IMR-90 (cell line): ENCODE measurements at regions not wholly inside any gene's neighbourhood (a gene's known extent, or its start where the extent isn't known, plus 50 kb on each side); places are given as distances from the start of the nearest gene placed in this dataset.
"Not testable (repeated sequence)": the region's sequence is repeated elsewhere in the genome, so short reads cannot be mapped to it uniquely, and the experiment has no call there.

Experiments
- ATAC-seq: fragments of 200-7000 bp; cut with Tn5 transposase; 2 replicates; pipeline ENCODE4 v1.9.1; 2020; ENCODE audit warnings: low read depth, mild to moderate bottlenecking, moderate library complexity
- BruUV-seq: library from RNA; stranded (reverse); fragments of 400-500 nt; replicated peaks from 2 replicates; lab custom pipeline; 2021; lab: Mats Ljungman, UMichigan
- CTCF ChIA-PET: fragments of 300-600 bp; formaldehyde crosslinking; extraction: SDS; loops from one replicate; lab custom pipeline; 2021; ENCODE audit warnings: antibody characterized with exemption; lab: Yijun Ruan, JAX
- POLR2A ChIA-PET: fragments of 300-600 bp; sonication (Branson Sonifier 250); formaldehyde crosslinking; loops from one replicate; lab custom pipeline; 2022; ENCODE audit warnings: antibody characterized with exemption; ENCODE audit not compliant: unreplicated experiment; lab: Charles Lee
- DNase-seq: peaks from one replicate; pipeline ENCODE4 v3.0.0; 2013
- H2AFZ ChIP-seq: replicated peaks from 2 replicates; pipeline ENCODE3; 2013; ENCODE audit warnings: low read length, mild to moderate bottlenecking; ENCODE audit not compliant: poor library complexity
- H2AK5ac ChIP-seq: 2 replicates; pipeline ENCODE4 v1.6.1; 2013; ENCODE audit warnings: low read depth, low read length, inconsistent platforms
- H2AK9ac ChIP-seq: replicated peaks from 2 replicates; pipeline ENCODE3; 2013; ENCODE audit warnings: mild to moderate bottlenecking, low read depth, low read length, moderate library complexity; ENCODE audit not compliant: poor library complexity
- H2BK120ac ChIP-seq: 2 replicates; pipeline ENCODE4 v1.6.1; 2013; ENCODE audit warnings: low read depth, low read length, inconsistent platforms
- H2BK15ac ChIP-seq: 3 replicates; pipeline ENCODE4 v1.6.1; 2013; ENCODE audit warnings: low read depth, low read length, inconsistent platforms
- H2BK20ac ChIP-seq: 2 replicates; pipeline ENCODE4 v1.6.1; 2013; ENCODE audit warnings: low read depth, mild to moderate bottlenecking, inconsistent platforms, low read length, moderate library complexity
- H2BK5ac ChIP-seq: 2 replicates; pipeline ENCODE4 v1.6.1; 2013; ENCODE audit warnings: mild to moderate bottlenecking, low read depth, low read length, inconsistent platforms; ENCODE audit not compliant: poor library complexity, severe bottlenecking
- H3K14ac ChIP-seq: replicated peaks from 2 replicates; pipeline ENCODE4 v1.6.1; 2013; ENCODE audit warnings: low read depth, low read length, inconsistent platforms
- H3K18ac ChIP-seq: 2 replicates; pipeline ENCODE4 v1.6.1; 2013; ENCODE audit warnings: low read depth, low read length, control low read depth
- H3K23ac ChIP-seq: 2 replicates; pipeline ENCODE4 v1.6.1; 2013; ENCODE audit warnings: low read depth, low read length, inconsistent platforms
- H3K27ac ChIP-seq: 2 replicates; pipeline ENCODE4 v1.5.1; 2013; ENCODE audit warnings: mild to moderate bottlenecking, control low read depth, low read length; ENCODE audit not compliant: insufficient read depth
- H3K27me3 ChIP-seq: 2 replicates; pipeline ENCODE4 v1.6.1; 2013; ENCODE audit warnings: low read length; ENCODE audit not compliant: control insufficient read depth, insufficient read depth
- H3K36me3 ChIP-seq: 2 replicates; pipeline ENCODE4 v1.6.1; 2013; ENCODE audit warnings: low read length, mixed read lengths; ENCODE audit not compliant: control insufficient read depth, insufficient read depth
- H3K4ac ChIP-seq: 2 replicates; pipeline ENCODE4 v1.6.1; 2013; ENCODE audit warnings: low read depth, low read length, inconsistent platforms
- H3K4me1 ChIP-seq: 2 replicates; pipeline ENCODE4 v1.6.1; 2013; ENCODE audit warnings: low read length, mixed read lengths; ENCODE audit not compliant: control insufficient read depth, insufficient read depth
- H3K4me2 ChIP-seq: 2 replicates; pipeline ENCODE4 v1.6.1; 2013; ENCODE audit warnings: low read depth, mild to moderate bottlenecking, control low read depth, low read length, moderate library complexity
- H3K4me3 ChIP-seq: 2 replicates; pipeline ENCODE4 v1.5.1; 2013; ENCODE audit warnings: low read depth, mild to moderate bottlenecking, control low read depth, low read length, moderate library complexity; ENCODE audit not compliant: insufficient read depth
- H3K56ac ChIP-seq: 2 replicates; pipeline ENCODE4 v1.6.1; 2013; ENCODE audit warnings: low read length, inconsistent platforms; ENCODE audit not compliant: insufficient read depth; ENCODE audit errors: extremely low read depth
- H3K79me1 ChIP-seq, 2 experiments: 2 replicates each; pipeline ENCODE4 v1.6.1; 2013; ENCODE audit warnings: low read length in 2 of 2, inconsistent platforms in 1 of 2, low read depth in 1 of 2
- H3K9ac ChIP-seq: 2 replicates; pipeline ENCODE4 v1.6.1; 2013; ENCODE audit warnings: low read depth, low read length, control low read depth
- H3K9me1 ChIP-seq: 2 replicates; pipeline ENCODE4 v1.6.1; 2013; ENCODE audit warnings: low read length, inconsistent platforms; ENCODE audit not compliant: insufficient read depth
- H3K9me3 ChIP-seq: 2 replicates; pipeline ENCODE4 v1.6.1; 2013; ENCODE audit warnings: low read length; ENCODE audit not compliant: control insufficient read depth, insufficient read depth
- H4K20me1 ChIP-seq: 2 replicates; pipeline ENCODE4 v1.6.1; 2013; ENCODE audit warnings: low read length, inconsistent platforms; ENCODE audit not compliant: insufficient read depth
- H4K5ac ChIP-seq: 2 replicates; pipeline ENCODE4 v1.6.1; 2013; ENCODE audit warnings: mild to moderate bottlenecking, low read depth, low read length, control low read depth
- H4K8ac ChIP-seq, 2 experiments: 2 replicates each; pipeline ENCODE4 v1.6.1; 2013; ENCODE audit warnings: low read depth in 2 of 2, low read length in 2 of 2, control low read depth in 1 of 2, inconsistent platforms in 1 of 2
- H4K91ac ChIP-seq: 2 replicates; pipeline ENCODE4 v1.6.1; 2013; ENCODE audit warnings: low read depth, low read length, inconsistent platforms; ENCODE audit not compliant: insufficient read depth
- WGBS, 2 experiments: methylation state at CpG; one replicate each; pipeline versions ENCODE4 v1.1.5 to v1.1.7; 2013; ENCODE audit warnings: missing lambda C conversion rate in 2 of 2; ENCODE audit not compliant: insufficient read length in 1 of 2; ENCODE audit errors: extremely low coverage in 2 of 2; 5-methylcytosine and 5-hydroxymethylcytosine counted together
- dilution Hi-C: fragments of 300-500 bp; cut with HindIII; formaldehyde crosslinking; loops from one replicate; pipeline ENCODE4 v1.14.3; 2018; ENCODE audit warnings: low sequenced_read_pairs; ENCODE audit not compliant: unreplicated experiment
- in situ Hi-C: fragments of 300-500 bp; cut with MboI; formaldehyde crosslinking; loops from 3 replicates; pipeline ENCODE4 v1.14.3; 2019; ENCODE audit warnings: low sequenced_read_pairs, inconsistent platforms, mixed read lengths
- intact Hi-C: fragments of 100-400 bp; cut with micrococcal nuclease; formaldehyde crosslinking; loops from 2 replicates; pipeline ENCODE4 v1.10.0; 2022

GRCh38 chr20:29589530-29589929 is 1667.9 kb upstream of the DEFB115 start:
- H2AFZ ChIP-seq, H2BK5ac ChIP-seq, H3K9ac ChIP-seq, DNase-seq, H4K91ac ChIP-seq, H3K79me1 ChIP-seq, H3K14ac ChIP-seq, H3K4me1 ChIP-seq, H3K27ac ChIP-seq, BruUV-seq, H2AK9ac ChIP-seq, dilution Hi-C loops, H4K5ac ChIP-seq, in situ Hi-C loops, H3K23ac ChIP-seq, CTCF ChIA-PET, H3K9me1 ChIP-seq, H2BK15ac ChIP-seq, POLR2A ChIA-PET, H3K4me3 ChIP-seq, ATAC-seq, H3K27me3 ChIP-seq, H3K18ac ChIP-seq, H3K36me3 ChIP-seq, H3K4me2 ChIP-seq, H4K8ac ChIP-seq, H3K56ac ChIP-seq, H2BK20ac ChIP-seq, H4K20me1 ChIP-seq, H3K9me3 ChIP-seq, H2AK5ac ChIP-seq, H3K4ac ChIP-seq, H2BK120ac ChIP-seq: not testable (repeated sequence)
- intact Hi-C loops: loop anchor here (10.0 kb wide), 1 partner anchor 675 kb away; no protein-coding TSS in a partner anchor
- WGBS, 2 experiments: no CpG with 5 or more reads among the region's 2 CpGs

GRCh38 chr20:29604163-29604562 is 1653.3 kb upstream of the DEFB115 start:
- POLR2A ChIA-PET, H3K36me3 ChIP-seq, H3K9me3 ChIP-seq, ATAC-seq, H3K56ac ChIP-seq, H3K27me3 ChIP-seq, CTCF ChIA-PET, dilution Hi-C loops, H2BK5ac ChIP-seq, BruUV-seq, H2BK120ac ChIP-seq, H3K9me1 ChIP-seq, H3K4me2 ChIP-seq, H4K8ac ChIP-seq, intact Hi-C loops, H3K23ac ChIP-seq, H3K4me3 ChIP-seq, H4K91ac ChIP-seq, H2BK20ac ChIP-seq, H2AFZ ChIP-seq, in situ Hi-C loops, H3K18ac ChIP-seq, DNase-seq, H2AK9ac ChIP-seq, H4K5ac ChIP-seq, H2BK15ac ChIP-seq, H4K20me1 ChIP-seq, H3K9ac ChIP-seq, H3K4ac ChIP-seq, H3K4me1 ChIP-seq, H3K14ac ChIP-seq, H3K27ac ChIP-seq, H3K79me1 ChIP-seq, H2AK5ac ChIP-seq: not testable (repeated sequence)
- no CpG with 5 or more reads among the region's 1 CpG for WGBS, 2 experiments
